Inferior parietal cortex (tissue), 1 donor: ENCODE measurements at regions not wholly inside any gene's neighbourhood (a gene's known extent, or its start where the extent isn't known, plus 50 kb on each side); places are given as distances from the start of the nearest gene placed in this dataset.
A peak's percentile ranks its signal among the peaks of the same experiment; 100 is the strongest.
"Not testable (repeated sequence)": the region's sequence is repeated elsewhere in the genome, so short reads cannot be mapped to it uniquely, and the experiment has no call there.

Source experiments
- DNase-seq: peaks from one replicate; pipeline ENCODE4 v3.0.0-alpha.2; 2016; ENCODE audit errors: extremely low spot score

DNA sequence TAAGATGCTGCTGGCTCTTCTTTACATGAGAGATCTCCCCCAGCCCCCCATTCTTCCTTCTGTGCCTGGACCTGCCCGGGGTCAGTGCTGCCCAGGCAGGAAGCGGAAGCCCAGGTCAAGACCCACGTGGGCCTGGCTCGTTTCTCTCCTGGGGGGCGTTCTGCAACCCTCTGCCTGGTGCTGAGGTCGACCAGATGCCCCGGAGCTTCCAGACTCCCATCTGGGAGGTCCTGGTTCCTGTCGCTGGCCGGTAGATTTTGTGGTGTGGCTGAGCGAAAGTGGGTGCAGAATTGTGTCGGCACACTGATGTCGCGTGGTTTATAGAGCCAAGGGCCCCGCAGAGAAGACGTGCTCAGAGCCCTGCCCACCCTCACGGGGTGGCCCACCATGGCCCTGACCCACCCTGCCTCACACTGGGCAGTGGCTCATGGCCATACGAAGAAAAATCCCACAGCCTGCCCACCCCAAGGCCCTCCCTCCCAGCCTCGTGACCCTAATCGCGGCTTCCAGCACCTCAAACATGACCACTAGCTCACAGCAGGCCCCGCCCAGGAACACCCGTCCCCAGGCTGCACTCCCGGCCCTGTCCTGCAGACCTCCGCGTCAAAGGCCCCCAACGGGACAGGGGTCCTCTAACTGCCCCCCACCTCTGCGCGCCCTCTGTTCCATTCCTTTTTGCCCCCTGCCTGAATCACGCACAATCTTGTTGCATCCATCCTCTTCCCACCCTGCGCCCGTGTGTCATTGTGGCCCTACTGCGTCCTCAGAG lies 443.2 kb upstream of the ZNF722 start:
- DNase-seq: not testable (repeated sequence)

DNA sequence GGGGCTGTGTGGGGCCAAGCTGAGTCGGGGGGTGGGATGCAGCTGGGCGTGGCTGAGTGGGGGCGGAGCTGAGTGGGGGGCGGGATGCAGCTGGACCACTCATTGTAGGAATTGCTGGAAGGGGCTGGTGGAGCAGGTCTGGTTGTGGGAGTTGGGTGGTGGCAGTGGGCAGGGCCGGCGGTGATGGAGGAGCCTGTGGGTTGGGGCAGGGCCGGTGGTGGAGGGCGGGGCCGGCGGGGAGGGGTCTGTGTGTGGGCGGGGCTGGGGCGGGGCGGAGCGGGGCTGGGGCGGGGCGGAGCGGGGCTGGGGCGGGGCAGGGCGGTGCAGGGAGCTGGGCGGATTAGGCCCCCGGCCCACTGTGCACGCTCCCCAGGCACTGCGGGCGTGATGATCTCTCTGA lies 442.4 kb upstream of the ZNF722 start:
- DNase-seq: not testable (repeated sequence)

DNA sequence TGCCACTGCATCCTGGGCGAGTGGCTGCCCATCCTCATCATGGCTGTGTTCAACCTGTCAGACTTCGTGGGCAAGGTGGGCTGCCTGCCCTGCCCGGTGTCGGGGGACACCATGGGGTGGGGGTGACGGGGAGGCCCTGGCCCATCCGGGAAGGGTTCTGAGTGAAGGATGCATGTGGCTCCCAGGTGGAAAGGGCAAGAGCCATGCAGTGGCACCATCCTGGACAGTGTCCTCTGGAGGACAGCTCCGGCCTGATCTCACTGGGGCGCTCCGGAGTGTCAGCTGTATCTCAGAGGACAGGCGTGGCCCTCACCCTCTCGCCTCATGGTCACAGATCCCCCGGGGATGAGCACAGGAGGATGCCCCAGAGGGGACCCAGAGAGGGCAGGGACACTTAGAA lies 439.6 kb upstream of the ZNF722 start:
- DNase-seq: not testable (repeated sequence)

- not testable (repeated sequence) for DNase-seq
Observed at GRCh38 chr7:63559826-63560465, 438.7 kb upstream of the ZNF722 start.

DNA sequence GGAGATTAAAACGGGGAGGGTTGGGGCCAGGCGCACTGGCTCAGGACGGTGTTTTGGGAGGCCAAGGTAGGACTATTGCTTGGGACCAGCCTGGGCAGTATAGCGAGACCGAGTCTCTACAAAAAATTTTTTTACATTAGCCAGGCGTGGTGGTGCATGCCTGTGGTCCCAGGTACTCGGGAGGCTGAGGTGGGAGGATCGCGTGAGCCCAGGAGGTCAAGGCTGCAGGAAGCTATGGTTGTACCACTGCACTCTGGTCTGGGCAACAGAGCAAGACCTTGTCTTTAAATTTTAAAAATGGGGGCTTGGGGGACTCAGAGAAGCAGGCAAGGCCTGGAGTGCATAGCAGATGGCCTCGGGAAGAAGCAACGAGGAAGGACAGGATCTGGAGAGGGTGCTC lies 436.7 kb upstream of the ZNF722 start:
- DNase-seq: not testable (repeated sequence)

- not testable (repeated sequence) for DNase-seq
Observed at GRCh38 chr7:63562364-63563060, 436.1 kb upstream of the ZNF722 start.

DNA sequence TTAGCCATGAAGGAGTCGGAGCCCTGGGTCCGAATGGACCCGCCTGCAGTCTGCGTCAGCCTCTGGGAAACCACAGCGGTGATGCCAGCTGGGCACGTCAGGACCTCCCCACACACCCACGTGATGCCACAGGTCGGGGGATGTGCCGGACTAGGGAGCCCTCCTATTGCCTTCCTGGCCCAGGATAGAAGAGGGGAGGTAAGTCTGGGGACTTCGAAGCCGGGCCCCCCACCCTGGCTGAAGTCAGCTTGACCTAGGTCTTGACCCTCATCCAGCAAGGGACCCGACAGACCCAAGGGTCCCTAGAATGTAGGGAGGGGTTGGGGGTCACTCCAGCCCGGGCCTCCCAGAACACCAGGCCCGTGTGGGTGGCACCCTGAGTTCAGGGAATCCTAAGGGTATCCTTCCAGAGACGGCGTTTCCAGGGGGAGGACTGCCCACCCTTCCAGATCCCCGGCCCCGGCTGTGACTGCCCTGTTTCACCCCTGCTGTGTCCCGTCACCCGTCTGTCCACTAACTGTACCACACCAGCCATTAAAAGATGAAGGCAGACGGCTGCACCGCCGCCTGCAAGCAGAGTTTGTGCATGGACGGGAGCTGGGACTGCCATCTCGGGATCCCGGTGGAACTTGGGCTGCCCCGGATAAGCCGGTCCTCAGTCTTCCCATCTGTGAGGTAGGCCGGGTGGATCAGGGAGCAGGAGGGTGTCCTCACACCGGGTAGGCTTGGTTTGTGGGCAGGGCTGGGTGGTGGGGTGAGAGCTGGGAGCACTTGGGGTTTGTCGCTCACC lies 435.3 kb upstream of the ZNF722 start:
- not testable (repeated sequence) for DNase-seq

GRCh38 chr7:63564882-63565281 lies 433.8 kb upstream of the ZNF722 start:
- not testable (repeated sequence) for DNase-seq

DNA sequence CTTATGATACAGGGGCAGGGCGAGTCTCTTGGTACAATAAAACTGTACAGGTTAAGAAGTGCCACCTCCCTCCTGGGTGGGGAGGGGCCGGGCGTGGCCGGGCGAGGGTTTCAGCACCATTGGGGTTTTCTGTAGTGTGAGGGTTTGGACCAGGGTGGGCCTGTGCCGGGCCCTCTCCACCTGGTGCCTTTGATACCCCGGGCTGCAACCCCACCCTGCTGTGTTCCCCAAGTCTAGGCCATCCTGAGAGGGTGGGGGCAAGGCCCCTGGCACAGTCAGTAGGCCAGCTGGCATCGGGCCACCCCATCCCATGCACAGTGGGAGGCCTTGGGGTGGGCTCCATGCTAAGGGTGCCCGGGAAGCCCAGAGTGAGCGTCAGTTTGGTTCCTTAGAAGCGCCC lies 431.8 kb upstream of the ZNF722 start:
- not testable (repeated sequence) for DNase-seq

DNA sequence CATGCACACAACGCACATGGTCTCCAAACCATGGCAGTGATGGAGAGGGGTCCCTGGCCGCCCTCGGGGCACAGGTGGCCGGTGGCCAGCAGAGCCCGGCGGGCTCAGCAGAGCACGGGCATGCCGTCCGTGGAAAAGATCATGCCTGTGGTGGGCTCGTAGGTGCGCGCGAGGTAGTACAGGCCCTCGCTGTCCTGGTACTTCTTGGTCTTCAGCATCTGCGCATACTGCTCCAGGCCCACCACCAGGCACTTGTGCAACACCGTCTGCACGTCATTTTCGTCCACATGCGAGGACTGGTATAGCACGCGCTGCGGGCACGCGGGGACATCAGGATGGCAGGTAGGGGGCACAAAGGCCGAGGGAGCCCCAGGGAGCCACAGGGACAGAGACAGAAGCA lies 431.0 kb upstream of the ZNF722 start:
- DNase-seq: not testable (repeated sequence)

DNA sequence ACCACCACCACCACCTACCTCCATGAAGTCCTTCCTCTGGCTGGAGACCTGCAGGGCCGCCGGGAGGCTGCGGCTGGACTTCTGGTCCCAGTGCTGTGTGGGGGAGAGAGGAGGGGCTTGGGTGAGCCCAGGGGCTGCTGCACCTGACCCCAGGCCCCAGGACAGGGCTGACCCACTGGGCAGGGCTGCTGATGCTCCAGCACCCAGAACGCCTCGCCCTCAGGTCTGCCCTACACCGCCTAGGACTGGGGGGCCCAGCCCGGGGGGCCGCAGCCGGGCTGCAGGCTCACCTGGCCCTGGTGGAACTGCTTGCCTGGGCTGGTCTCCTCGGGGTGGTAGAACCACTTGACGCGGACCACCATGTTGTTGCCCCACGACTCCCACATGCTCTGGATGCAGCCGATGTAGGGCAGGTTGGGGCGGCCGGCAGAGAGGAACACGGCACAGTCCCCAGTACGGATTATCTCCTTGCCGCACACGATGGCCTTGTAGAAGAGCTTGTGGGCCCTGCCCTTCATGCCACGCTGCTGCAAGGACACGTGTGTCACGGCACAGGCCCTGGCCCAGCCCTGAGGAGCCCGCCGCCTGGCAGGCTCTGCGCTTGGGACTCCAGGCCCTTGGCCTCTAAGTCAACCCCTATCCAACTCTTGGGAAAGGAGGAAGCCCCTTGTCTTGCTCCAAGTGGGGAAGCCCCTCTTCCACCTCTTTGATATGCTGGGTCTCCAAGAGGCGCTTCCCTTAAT lies 429.9 kb upstream of the ZNF722 start:
- not testable (repeated sequence) for DNase-seq

DNA sequence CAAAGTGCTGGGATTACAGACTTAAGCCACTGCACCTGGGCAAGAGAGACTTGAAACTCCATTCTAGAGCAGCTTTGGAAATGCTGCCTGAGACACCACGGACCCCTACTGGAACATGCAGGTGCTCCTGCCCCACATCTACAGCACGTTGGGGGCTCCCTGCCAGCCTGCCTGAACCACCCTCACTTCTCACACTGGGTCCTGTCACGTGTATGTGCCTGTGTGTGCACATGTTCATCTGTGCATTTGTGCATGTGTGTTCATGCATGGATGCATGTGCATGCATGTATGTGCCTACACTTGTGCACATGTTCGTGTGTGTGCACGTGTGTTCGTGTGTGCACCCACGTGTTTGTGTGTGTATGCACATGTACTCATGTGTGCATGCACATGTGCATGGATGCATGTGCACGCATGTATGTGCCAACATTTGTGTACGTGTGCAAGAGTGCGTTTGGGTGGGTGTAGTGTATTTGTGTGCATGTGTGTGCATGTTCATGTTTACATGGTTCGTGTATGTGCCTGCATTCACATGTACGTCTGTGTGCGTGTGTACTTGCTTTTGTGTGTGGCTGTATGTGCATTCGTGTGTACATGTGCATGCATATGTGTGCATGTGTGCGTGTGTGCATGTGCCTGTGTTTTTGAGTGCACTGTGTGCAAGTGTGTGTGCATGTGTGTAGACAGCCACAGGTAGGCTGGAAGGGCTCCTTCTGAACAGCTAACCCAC lies 428.1 kb upstream of the ZNF722 start:
- DNase-seq: peak; percentile 0

GRCh38 chr7:63572196-63572595 lies 426.5 kb upstream of the ZNF722 start:
- not testable (repeated sequence) for DNase-seq

DNA sequence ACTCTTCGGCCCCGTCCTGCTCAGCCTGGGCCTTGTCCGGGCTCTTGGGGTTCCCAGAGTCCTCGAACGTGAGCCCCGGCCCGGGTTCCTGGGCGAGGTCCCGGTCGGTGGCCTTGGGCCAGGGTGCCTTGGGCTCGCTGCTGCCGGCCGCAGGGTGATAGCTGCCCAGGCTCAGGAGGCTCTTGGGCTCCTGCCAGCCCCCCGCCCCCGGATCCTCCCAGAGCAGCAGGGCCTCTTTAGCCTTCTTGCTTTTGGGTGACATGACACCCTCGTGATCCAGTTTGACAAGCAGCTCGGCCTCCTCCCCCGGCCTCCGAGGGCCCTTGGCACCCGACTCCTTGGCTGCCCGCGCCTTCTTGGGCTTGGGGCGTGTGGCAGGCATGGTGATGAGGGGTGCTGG lies 425.7 kb upstream of the ZNF722 start:
- DNase-seq: not testable (repeated sequence)

- not testable (repeated sequence) for DNase-seq
Observed at GRCh38 chr7:63573412-63573811, 425.2 kb upstream of the ZNF722 start.

DNA sequence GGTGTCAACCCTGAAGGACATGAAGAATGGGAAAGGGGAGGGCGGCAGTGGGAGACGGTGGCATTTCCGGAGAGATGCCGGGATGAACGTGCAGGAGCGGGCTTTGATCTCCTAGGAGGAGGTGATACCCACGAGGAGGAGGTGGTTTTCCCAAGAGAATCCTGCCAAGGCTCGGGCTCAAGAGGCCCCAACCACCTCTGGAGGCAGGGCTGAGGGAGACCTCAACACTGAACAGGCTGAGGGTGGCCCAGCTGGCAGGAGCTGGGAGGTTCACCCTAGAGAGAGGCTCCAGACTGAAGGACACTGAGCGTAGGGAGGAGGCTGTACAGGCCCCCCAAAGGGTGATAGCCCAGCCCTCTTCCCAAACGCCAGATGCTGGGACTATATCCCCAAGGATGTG lies 422.2 kb upstream of the ZNF722 start:
- not testable (repeated sequence) for DNase-seq

GRCh38 chr7:63577066-63577465 lies 421.6 kb upstream of the ZNF722 start:
- DNase-seq: not testable (repeated sequence)

GRCh38 chr7:63580045-63580444 lies 418.6 kb upstream of the ZNF722 start:
- not testable (repeated sequence) for DNase-seq

DNA sequence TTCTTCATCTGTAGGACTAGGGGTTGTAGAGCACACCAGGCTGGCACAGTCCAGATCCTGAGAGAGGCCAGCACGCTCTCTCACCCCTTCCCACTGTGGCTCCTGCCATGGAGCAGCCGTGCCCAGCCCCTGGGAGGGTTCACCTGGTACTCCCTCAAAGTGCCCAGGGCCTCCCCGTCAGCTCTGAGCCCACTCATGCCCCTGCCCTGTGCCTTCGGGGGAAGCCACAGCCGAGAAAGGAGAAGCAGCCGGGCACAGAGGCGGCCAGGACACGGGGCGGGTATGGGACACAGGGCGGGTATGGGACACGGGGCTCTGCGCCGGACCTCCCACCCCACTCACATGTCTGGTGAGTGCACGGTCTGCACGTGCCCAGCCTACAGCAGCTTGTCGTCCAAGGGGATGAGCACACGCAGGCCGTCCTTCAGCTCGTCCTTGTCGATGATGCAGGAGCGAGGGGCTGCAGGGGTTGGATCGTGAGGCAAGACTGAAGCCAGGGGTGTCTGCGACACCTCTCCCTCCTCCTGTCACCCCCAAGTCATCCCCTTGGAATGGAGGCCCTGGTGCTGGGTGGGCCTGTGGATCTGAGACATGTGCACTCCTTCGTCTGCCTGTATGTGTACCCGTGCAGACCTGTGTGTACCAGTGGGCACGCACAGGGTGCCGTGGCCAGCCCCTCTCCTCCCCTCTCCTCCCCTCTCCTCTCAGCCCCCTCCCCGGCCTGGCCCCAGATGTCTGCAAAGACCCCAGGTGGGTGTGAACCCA lies 417.9 kb upstream of the ZNF722 start:
- not testable (repeated sequence) for DNase-seq

DNA sequence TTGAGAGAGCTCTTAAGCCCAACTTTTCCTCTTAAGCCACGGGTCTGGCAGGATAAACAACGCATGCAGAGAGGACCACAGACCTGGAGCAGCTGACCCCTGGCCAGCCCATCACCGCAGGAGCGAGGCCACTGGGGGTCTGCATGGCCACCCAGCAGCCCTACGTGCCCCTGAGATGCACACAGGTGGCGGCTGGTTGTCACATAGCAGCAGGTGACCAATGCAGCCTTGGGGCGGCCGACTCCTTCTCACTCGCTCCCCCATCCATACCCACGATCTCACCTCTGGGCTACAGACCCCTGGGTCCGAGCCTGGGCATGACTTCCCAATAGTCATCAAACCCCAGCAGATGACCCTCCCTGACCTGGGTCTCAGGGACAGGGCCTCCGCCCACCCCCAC lies 415.9 kb upstream of the ZNF722 start:
- not testable (repeated sequence) for DNase-seq
